ENCODE measurements at regions not wholly inside any gene's neighbourhood (a gene's known extent, or its start where the extent isn't known, plus 50 kb on each side); places are given as distances from the start of the nearest gene placed in this dataset.

DNA sequence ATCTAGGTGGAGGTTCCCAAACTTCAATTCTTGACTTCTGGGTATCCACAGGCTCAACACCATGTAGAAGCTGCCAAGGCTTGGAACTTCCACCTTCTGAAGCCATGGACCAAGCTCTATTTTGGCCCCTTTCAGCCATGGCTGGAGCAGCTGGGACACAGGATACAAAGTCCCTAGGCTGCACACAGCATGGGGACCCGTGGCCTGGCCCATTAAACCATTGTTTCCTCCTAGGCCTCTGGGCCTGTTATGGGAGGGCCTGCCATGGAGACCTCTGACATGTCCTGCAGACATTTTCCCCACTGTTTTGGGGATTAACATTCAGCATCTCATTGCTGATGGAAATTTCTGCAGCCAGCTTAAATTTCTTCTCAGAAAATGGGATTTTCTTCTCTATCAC is 1908.0 kb downstream of the EFNA5 start:
- Histone ChIP-seq H4K5ac (ENCODE audit: insufficient read length, low read depth, low read length) (no peak overlapping the region), H3K9me3 (ENCODE audit: control insufficient read depth, low read depth, low read length) (peaks cover 11% of the 10 kb centered on the region), H3K4me1 (ENCODE audit: insufficient read depth, low read length) (no peaks in the 10 kb centered on the region), H3T11ph (ENCODE audit: low read length) (no peak overlapping the region), H3K18ac (ENCODE audit: insufficient read length, low read depth, low read length) (no peak overlapping the region), H2BK12ac (ENCODE audit: insufficient read length, low read depth, low read length) (no peak overlapping the region), H3K4me2 (ENCODE audit: insufficient read depth, insufficient read length, low read length) (no peak overlapping the region), H3K27me3 (ENCODE audit: insufficient read depth, low read length) (no peaks in the 10 kb centered on the region), H2BK20ac (ENCODE audit: low read depth, low read length, poor library complexity, severe bottlenecking) (no peak overlapping the region), H3K56ac (ENCODE audit: insufficient read length, low read depth, low read length) (no peak overlapping the region), H3K9ac (ENCODE audit: extremely low read depth, insufficient read length, low read length) (no peak overlapping the region), H2AK5ac (ENCODE audit: insufficient read length, low read length) (no peak overlapping the region), H3K79me2 (ENCODE audit: insufficient read depth, low read length) (no peaks in the 10 kb centered on the region), H3K23me2 (ENCODE audit: insufficient read length, low read depth, low read length, poor library complexity, severe bottlenecking) (no peaks in the 10 kb centered on the region), H3K79me1 (ENCODE audit: insufficient read depth, low read depth, low read length, poor library complexity, severe bottlenecking) (no peaks in the 10 kb centered on the region), H4K8ac (replicated peaks; ENCODE audit: insufficient read length, low read depth, low read length) (no peak overlapping the region), H4K20me1 (ENCODE audit: control insufficient read depth, insufficient read depth, insufficient read length) (no peaks in the 10 kb centered on the region), H2AFZ (ENCODE audit: low read length) (no peak overlapping the region), H3K27ac (ENCODE audit: insufficient read length, low read depth, low read length) (no peak overlapping the region), H3K4ac (ENCODE audit: low read depth, low read length) (no peak overlapping the region), H3K23ac (ENCODE audit: insufficient read length, low read depth, low read length) (no peak overlapping the region), H4K91ac (ENCODE audit: insufficient read length, low read depth, low read length) (no peak overlapping the region), H2BK5ac (ENCODE audit: insufficient read length, low read length) (no peak overlapping the region), H2BK15ac (ENCODE audit: low read depth, low read length) (no peak overlapping the region), H3K14ac (ENCODE audit: insufficient read depth, low read length) (no peak overlapping the region), H2BK120ac (ENCODE audit: low read depth, low read length, poor library complexity, severe bottlenecking) (no peak overlapping the region)
- no peak overlapping the region for H3K4me3 Mint-ChIP-seq
- H3K36me3 Mint-ChIP-seq (ENCODE audit: insufficient read depth in 1 of 3, low read depth in 3 of 3): peaks cover 22 to 43% (median 26%) of the 10 kb centered on the region in 3 experiments
- TF ChIP-seq CTCF (conservative IDR thresholded peaks at IDR 0.05): no peak
- H3K4me1 Mint-ChIP-seq: peaks cover 0 to 2% of the 10 kb centered on the region in 2 experiments; a peak in 1 of 4 replicates
- no peak overlapping the region for H3K27ac Mint-ChIP-seq
- peaks cover 30 to 48% of the 10 kb centered on the region in 2 experiments for H3K9me3 Mint-ChIP-seq
- WGBS (ENCODE audit: extremely low coverage, insufficient read length, low lambda C conversion rate): no CpG with 5 or more reads among the region's 1 CpG
- H3K27me3 Mint-ChIP-seq (ENCODE audit: low read depth): no peaks in the 10 kb centered on the region
- DNase-seq: no peak
